ENCODE measurements at regions not wholly inside any gene's neighbourhood (a gene's known extent, or its start where the extent isn't known, plus 50 kb on each side); places are given as distances from the start of the nearest gene placed in this dataset.

DNA sequence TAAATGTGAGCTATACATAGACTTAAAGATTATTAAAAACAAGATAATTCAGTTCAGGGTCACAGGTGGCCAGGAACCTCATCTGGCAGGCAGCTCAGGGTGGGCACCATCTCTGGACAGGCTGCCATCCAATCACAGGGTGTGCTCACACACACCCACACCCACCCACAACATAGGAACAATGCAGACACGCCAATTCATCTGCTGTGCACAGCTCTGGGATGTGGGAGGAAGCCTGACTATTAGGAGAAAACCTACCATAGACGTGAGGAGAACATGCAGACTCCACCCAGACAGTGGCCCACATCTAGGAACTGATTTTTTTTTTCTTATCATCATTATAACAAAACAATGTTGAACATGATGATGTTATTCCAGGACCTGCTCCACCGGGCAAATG is 286.7 kb downstream of the PRL start:
- DNase-seq (ENCODE audit: extremely low read depth, low read depth, low spot score) = no peak

DNA sequence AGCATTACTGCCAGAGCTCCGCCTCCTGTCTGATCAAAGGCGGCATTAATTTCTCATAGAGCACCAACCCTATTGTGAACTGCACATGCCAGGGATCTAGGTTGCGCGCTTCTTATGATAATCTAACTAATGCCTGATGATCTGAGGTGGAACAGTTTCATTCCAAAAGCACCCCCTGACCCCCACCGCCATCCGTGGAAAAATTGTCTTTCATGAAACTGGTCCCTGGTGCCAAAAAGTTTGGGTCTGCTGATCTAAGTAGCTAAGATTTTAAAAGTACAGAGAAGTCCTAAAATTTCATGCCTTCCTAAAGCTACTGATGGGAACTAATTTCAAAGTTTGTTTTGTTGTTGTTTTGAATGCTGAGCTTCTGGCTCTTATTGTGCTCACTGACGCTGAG is 281.6 kb downstream of the PRL start:
- no peak for DNase-seq (ENCODE audit: extremely low read depth, low read depth, low spot score)

- no peak for DNase-seq (ENCODE audit: extremely low read depth, low read depth, low spot score)
These were observed 280.9 kb downstream of the PRL start for GRCh38 chr6:22015944-22016343.

DNA sequence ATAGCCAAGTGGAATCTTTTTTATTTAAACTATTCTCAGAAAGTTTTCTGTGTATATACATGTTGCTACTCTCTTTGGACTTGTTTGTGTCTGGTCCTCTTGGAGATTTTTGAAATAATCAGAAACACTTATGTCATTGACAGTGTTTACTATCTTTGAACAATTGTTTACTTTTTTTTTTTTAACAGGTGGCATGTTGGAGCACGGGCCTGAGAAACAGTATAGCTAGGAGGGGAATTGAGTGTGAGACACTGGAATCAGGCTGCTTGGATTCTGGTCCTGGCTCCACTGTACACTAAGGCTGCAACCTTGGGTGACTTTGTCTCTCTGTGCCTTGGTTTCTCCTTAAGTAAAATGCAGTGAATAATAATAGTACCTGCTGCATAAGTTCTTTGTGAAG is 279.6 kb downstream of the PRL start:
- no peak for DNase-seq (ENCODE audit: extremely low read depth, low read depth, low spot score)

GRCh38 chr6:22017766-22018165 is 279.1 kb downstream of the PRL start:
- DNase-seq (ENCODE audit: extremely low read depth, low read depth, low spot score) = no peak

GRCh38 chr6:22019857-22020256 is 277.0 kb downstream of the PRL start:
- DNase-seq (ENCODE audit: extremely low read depth, low read depth, low spot score) = no peak

- DNase-seq (ENCODE audit: extremely low read depth, low read depth, low spot score) = no peak
These were observed 276.4 kb downstream of the PRL start for GRCh38 chr6:22020299-22021003.

- DNase-seq (ENCODE audit: extremely low read depth, low read depth, low spot score) = no peak
These were observed 274.9 kb downstream of the PRL start for GRCh38 chr6:22021966-22022365.

- DNase-seq (ENCODE audit: extremely low read depth, low read depth, low spot score) = no peak
These were observed 272.9 kb downstream of the PRL start for GRCh38 chr6:22023937-22024336.

GRCh38 chr6:22024973-22025467 is 271.8 kb downstream of the PRL start:
- no peak for DNase-seq (ENCODE audit: extremely low read depth, low read depth, low spot score)

- DNase-seq (ENCODE audit: extremely low read depth, low read depth, low spot score) = peak; percentile 69
These were observed 271.2 kb downstream of the PRL start for GRCh38 chr6:22025468-22026163.

GRCh38 chr6:22026164-22026678 is 270.6 kb downstream of the PRL start:
- DNase-seq (ENCODE audit: extremely low read depth, low read depth, low spot score) = no peak

DNA sequence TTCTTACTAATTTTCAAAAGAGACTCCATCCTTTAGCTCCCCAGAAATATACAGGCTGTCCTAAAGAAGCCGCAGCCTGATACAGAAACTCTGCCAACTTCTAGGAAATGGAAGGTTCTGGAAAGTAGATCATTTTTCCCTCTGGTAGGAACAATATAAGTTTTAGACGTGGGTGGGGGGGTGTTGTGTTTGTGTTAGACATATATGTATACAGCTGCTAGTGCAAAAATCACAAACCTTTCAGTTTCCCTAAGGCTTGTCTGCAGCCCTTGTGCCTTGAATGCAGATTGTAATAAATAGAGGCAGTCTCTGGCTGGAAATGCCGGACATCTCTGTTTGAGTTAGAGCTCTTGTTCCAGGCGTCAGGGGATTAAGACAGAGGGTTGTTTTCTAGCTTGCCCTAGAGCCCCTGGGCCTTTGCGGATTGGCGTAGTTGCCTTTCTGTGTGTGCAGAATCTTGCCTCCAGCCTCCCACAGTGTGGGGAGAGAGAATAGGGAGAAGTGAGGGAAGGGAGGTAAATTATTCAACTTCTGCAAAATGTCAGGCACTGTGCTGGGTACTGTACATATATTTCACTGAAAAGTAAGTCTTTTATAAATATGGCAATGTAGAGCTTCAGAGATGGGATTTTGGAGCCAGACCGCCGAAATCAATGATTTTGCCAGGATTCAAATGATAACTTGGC is 269.7 kb downstream of the PRL start:
- DNase-seq (ENCODE audit: extremely low read depth, low read depth, low spot score) = no peak

- DNase-seq (ENCODE audit: extremely low read depth, low read depth, low spot score) = no peak
These were observed 268.3 kb downstream of the PRL start for GRCh38 chr6:22028403-22029090.

- no peak for DNase-seq (ENCODE audit: extremely low read depth, low read depth, low spot score)
These were observed 267.7 kb downstream of the PRL start for GRCh38 chr6:22029171-22029570.

DNA sequence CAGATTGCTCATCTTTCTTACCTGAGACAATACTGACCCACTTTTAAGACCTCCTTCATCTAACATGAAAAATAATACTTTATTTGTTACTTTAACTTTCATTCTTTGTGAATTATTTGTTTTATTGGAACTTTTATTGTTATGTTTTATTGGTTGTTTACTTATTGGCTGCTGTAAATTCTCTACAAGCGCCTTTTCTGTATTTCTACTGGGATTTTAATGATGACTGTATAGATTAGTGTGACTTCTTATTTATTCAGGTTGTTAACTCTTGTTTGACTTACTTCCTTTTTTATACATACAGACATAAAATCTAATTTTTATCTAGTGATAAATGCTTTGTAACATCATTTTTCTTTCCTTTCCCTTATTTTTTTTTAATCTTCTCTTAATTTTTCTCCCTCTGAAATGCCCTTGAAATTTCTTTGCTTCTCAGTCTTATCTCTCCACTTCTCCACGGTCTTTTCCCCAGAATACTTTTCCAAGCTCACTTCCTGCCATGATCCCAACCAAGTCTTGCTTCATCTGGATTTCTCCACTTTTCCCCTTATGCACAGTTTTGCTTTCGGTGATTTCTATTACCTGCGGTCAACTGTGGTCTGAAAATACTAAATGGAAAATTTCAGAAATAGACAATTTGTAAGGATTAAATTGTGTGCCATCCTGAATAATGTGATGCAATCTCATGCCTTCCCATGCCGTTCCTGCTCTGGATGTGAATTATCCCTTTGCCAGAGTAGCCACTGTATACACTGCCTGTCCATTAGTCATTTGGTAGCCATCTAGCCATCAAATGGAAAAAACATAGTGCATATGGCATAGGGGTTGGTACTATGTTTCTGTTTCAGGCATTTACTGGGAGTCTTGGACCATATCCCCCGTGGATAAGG is 265.9 kb downstream of the PRL start:
- DNase-seq (ENCODE audit: extremely low read depth, low read depth, low spot score) = no peak

GRCh38 chr6:22035690-22036089 is 261.1 kb downstream of the PRL start:
- no peak for DNase-seq (ENCODE audit: extremely low read depth, low read depth, low spot score)

DNA sequence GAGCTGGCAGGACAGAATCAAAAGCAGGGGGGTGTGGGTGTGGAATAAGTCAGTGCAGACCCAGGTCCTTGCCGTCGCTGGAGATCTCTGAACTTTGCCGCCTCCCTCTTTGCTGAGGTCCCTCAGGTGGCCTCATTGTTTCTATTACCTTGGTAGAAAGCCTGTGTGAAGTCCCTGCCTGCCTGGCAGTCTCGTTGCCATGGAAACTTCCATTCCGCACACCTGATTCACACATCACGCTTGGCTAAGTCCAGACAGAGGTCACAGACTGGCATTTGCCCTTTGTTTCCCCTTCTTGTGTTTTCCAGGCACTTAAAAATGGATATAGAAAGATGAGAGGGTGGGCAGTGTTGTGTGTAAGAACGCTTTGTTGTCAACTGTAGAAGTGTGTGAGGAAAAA is 260.6 kb downstream of the PRL start:
- DNase-seq (ENCODE audit: extremely low read depth, low read depth, low spot score) = peak; percentile 34

DNA sequence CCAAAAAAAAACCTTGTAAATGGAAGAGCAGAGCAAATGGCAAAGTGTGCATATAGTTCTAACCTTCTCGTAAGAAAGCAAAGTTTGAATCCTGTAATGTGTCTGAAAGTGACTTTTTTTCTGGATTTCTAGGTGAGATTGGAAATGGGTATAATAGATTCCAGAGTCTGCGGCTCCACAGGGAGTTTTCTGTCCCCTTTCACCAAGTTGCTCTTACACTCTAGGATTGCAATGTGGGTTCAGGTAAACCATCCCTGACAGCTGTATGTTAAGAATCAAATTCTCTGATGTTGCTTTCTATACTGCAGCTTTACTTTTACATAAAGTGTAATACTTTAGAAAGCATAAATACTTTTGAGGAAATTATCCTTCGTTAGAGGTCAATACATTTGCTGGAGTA is 260.1 kb downstream of the PRL start:
- no peak for DNase-seq (ENCODE audit: extremely low read depth, low read depth, low spot score)
